GM12872 (cell line): ENCODE measurements at regions not wholly inside any gene's neighbourhood (a gene's known extent, or its start where the extent isn't known, plus 50 kb on each side); places are given as distances from the start of the nearest gene placed in this dataset.

Experiments
- CTCF ChIP-seq: IDR thresholded peaks from 3 replicates; pipeline ENCODE4 v1.5.1; 2011; ENCODE audit warnings: low read depth, mild to moderate bottlenecking, low read length, moderate library complexity; ENCODE audit not compliant: insufficient read depth

DNA sequence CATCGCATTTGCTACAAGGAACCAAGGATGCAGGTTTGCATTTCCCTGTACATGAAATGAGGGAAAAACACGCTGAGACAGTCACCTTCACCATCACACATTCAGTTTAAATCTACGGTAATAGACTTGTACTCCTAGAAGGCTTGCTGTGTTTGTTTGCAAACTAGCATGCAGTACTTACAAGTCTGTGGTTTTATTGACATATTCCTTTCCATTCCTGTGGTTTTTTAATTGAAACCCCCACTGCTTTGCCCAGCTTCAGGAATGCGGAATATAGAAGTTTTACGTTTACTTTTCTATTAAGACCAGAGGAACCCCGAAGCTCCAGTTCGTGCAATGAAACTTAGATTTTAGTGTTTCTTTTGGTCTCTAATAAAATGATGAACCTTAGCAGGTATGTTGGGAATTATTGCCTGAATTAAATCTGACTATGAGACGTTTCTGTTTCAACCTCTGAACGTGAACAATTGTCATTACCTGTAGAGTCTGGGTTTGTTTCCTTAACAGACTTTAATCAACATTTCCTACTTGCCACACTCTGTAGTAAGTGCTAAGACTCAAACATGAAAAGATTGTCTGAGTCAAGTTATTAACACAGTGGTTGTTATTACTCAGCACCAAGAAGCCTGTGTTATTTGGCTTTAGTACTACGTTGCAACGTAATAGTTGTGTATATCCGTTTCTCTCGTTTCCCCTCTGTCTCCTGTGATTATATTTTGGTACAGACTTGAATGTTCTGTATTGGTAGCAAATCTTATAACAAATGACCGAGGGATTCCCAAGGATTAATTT, 793.3 kb upstream of the GOT2 start:
- no peak for TF ChIP-seq CTCF

GRCh38 chr16:59522826-59523225, 788.7 kb upstream of the GOT2 start:
- TF ChIP-seq CTCF, result no peak

DNA sequence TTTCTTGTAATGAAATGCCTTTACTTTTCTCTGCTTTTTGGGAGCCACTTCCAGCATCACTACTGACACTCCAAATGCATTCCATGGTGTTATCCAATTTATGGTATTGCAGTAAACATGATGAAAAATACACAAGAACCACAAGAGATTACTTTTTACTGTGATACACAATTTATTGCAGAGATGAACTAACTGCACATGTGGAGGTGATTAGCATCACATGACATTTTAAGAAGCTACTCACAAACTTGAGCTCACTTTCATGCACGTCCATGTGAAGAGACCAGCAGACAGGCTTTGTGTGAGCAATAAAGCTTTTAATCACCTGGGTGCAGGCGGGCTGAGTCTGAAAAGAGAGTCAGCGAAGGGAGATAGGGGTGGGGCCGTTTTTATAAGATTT, 780.5 kb upstream of the GOT2 start:
- no peak for TF ChIP-seq CTCF

DNA sequence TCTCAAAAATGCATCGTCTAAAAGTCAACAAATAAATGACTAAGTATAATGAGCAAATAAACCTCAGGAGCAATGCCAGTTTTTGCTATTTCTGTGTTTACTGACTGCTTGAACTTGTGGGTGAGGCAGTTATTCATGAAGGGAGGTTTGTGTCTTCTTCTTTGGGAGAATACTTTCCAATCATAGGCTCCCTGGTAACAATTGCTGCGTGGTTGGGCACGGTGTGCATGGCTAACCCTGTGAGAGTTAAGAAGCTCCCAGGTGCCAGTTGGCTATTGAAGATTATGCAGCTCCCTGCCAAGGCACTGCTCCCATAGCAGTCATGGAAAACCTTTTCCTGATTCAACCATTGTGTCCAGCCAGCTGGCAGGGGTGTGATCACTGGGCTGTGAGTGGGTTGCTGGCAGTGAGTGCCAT, 775.9 kb upstream of the GOT2 start:
- TF ChIP-seq CTCF, result no peak

GRCh38 chr16:59500601-59501000, 766.5 kb upstream of the GOT2 start:
- no peak for TF ChIP-seq CTCF

DNA sequence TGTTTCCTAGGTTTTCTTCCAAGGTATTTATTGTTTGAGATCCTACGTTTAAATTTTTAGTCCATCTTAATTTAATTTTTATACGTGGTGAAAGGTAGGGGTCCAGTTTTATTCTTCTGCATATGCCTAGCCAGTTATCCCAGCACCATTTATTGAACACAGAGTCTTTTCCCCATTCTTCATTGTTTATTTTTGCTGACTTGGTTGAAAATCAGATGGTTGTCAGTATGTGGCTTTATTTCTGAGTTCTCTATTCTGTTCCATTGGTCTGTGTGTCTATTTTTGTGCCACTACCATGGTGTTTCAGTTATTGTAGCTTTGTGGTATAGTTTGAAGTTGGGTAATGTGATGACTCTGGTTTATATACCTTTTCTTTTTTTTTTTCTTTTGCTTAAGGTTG, 753.0 kb upstream of the GOT2 start:
- TF ChIP-seq CTCF, result no peak

GRCh38 chr16:59484833-59485516, 750.9 kb upstream of the GOT2 start:
- no peak for TF ChIP-seq CTCF
